ENCODE measurements at regions not wholly inside any gene's neighbourhood (a gene's known extent, or its start where the extent isn't known, plus 50 kb on each side); places are given as distances from the start of the nearest gene placed in this dataset.
"Not testable (repeated sequence)": the region's sequence is repeated elsewhere in the genome, so short reads cannot be mapped to it uniquely, and the experiment has no call there.

DNA sequence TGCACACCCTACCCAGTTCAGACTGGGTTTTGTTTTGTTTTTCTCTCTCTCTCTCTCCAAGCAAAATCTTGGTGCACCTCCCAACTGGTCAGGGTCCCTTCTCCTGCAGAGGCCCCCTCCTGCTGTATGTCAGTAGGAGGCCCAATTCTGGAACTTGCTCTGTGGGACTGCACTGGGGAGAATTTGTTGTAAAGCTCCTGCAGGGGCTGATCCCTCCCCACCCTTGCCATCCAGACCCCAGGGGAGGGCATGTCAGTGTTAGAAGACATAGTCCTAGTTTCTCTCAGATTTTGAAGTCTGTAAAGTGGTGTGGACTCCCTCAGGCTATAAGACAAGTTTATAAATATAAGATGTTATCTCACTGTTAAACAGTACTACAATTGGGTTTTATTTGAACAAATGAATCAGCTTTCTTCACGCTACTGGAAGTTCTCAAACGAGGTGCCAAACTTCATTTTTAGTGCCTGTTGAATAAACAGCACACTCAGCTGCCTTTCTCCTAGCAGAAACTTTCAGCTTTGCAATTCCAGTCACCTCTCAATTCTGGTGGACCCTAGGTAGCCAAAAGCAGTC lies 88.6 kb upstream of the FRMPD3 start:
- Histone ChIP-seq H3K79me2 (ENCODE audit: low read length) (no peaks in the 10 kb centered on the region), H3K9ac (ENCODE audit: low read length) (no peak overlapping the region), H3F3A (ENCODE audit: insufficient read depth, low read length) (no peaks in the 10 kb centered on the region), H2AFZ (ENCODE audit: low read length) (no peak overlapping the region), H3K27ac (ENCODE audit: low read length) (no peak overlapping the region), H3K4me3 (ENCODE audit: low read length) (no peak overlapping the region), H3K4me2 (ENCODE audit: low read depth, low read length) (no peak overlapping the region), H3K9me3 (replicated peaks; ENCODE audit: insufficient read depth, low read length) (no peaks in the 10 kb centered on the region), H3K4me1 (ENCODE audit: low read length) (no peaks in the 10 kb centered on the region), H3K36me3 (replicated peaks; ENCODE audit: insufficient read depth, low read length) (no peaks in the 10 kb centered on the region), H4K20me1 (ENCODE audit: insufficient read depth, low read length) (no peaks in the 10 kb centered on the region), H3K27me3 (replicated peaks; ENCODE audit: insufficient read depth, low read length) (no peaks in the 10 kb centered on the region), H3K9me2 (replicated peaks; ENCODE audit: insufficient read depth, low read length) (no peaks in the 10 kb centered on the region)
- no peak for DNase-seq
- TF ChIP-seq, protein P1, sequence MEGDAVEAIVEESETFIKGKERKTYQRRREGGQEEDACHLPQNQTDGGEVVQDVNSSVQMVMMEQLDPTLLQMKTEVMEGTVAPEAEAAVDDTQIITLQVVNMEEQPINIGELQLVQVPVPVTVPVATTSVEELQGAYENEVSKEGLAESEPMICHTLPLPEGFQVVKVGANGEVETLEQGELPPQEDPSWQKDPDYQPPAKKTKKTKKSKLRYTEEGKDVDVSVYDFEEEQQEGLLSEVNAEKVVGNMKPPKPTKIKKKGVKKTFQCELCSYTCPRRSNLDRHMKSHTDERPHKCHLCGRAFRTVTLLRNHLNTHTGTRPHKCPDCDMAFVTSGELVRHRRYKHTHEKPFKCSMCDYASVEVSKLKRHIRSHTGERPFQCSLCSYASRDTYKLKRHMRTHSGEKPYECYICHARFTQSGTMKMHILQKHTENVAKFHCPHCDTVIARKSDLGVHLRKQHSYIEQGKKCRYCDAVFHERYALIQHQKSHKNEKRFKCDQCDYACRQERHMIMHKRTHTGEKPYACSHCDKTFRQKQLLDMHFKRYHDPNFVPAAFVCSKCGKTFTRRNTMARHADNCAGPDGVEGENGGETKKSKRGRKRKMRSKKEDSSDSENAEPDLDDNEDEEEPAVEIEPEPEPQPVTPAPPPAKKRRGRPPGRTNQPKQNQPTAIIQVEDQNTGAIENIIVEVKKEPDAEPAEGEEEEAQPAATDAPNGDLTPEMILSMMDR (IDR thresholded peaks at IDR 0.05; ENCODE audit: low read length), result no peak
- TF ChIP-seq EZH2phosphoT487 (IDR thresholded peaks at IDR 0.05; ENCODE audit: low read length) (no peak), EZH2 (optimal IDR thresholded peaks at IDR 0.05; ENCODE audit: low read depth, low read length) (no peak)

DNA sequence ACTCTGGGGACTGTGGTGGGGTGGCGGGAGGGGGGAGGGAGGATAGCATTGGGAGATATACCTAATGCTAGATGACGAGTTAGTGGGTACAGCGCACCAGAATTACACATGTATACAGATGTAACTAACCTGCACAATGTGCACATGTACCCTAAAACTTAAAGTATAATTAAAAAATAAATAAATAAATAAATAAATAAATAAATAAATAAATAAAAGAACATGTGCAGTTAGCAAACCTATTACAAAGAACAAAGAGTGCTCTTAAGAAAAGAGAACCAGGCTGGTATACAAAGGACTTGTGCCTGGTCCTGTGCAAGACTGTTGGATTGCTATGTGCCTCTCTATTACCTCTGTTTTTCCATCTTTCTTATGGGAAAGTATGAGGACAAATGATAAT lies 79.3 kb upstream of the FRMPD3 start:
- H3K9me2 ChIP-seq (replicated peaks; ENCODE audit: insufficient read depth, low read length); H3F3A ChIP-seq (ENCODE audit: insufficient read depth, low read length); DNase-seq; H3K36me3 ChIP-seq (replicated peaks; ENCODE audit: insufficient read depth, low read length); H4K20me1 ChIP-seq (ENCODE audit: insufficient read depth, low read length); H3K9me3 ChIP-seq (replicated peaks; ENCODE audit: insufficient read depth, low read length); H3K27ac ChIP-seq (ENCODE audit: low read length); H2AFZ ChIP-seq (ENCODE audit: low read length); H3K4me1 ChIP-seq (ENCODE audit: low read length); H3K79me2 ChIP-seq (ENCODE audit: low read length); H3K9ac ChIP-seq (ENCODE audit: low read length); H3K27me3 ChIP-seq (replicated peaks; ENCODE audit: insufficient read depth, low read length); H3K4me3 ChIP-seq (ENCODE audit: low read length); H3K4me2 ChIP-seq (ENCODE audit: low read depth, low read length): not testable (repeated sequence)

DNA sequence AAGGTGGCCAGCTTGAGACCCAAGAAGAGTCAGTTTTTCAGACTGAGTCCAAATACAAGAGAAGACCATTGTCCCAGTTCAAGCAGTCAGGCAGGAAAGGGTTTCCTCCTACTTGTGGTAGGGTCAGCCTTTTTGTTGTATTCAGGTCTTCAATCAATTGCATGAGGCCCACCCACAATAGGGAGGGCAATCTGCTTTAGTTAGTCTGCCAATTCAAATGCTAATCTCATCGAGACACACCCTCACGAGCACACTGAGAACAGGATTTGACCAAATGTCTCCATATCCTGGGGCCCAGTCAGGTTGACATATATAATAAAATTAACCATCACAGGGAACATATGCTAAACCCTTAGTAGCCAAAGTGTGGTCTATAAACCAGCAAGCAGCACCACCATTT lies 75.3 kb upstream of the FRMPD3 start:
- H3K4me2 ChIP-seq (ENCODE audit: low read depth, low read length), result no peak overlapping the region
- TF ChIP-seq EZH2phosphoT487 (IDR thresholded peaks at IDR 0.05; ENCODE audit: low read length) (no peak), EZH2 (optimal IDR thresholded peaks at IDR 0.05; ENCODE audit: low read depth, low read length) (no peak)
- TF ChIP-seq, protein P1 (IDR thresholded peaks at IDR 0.05; ENCODE audit: low read length), result no peak
- no peak overlapping the region for H3K9ac ChIP-seq (ENCODE audit: low read length)
- H3K9me3 ChIP-seq (replicated peaks; ENCODE audit: insufficient read depth, low read length), result no peaks in the 10 kb centered on the region
- no peak overlapping the region for H3K27ac ChIP-seq (ENCODE audit: low read length)
- no peaks in the 10 kb centered on the region for H3F3A ChIP-seq (ENCODE audit: insufficient read depth, low read length)
- H3K9me2 ChIP-seq (replicated peaks; ENCODE audit: insufficient read depth, low read length), result no peaks in the 10 kb centered on the region
- H4K20me1 ChIP-seq (ENCODE audit: insufficient read depth, low read length), result no peaks in the 10 kb centered on the region
- H3K4me3 ChIP-seq (ENCODE audit: low read length), result no peak overlapping the region
- H3K36me3 ChIP-seq (replicated peaks; ENCODE audit: insufficient read depth, low read length), result no peaks in the 10 kb centered on the region
- H3K79me2 ChIP-seq (ENCODE audit: low read length), result no peaks in the 10 kb centered on the region
- H3K27me3 ChIP-seq (replicated peaks; ENCODE audit: insufficient read depth, low read length), result no peaks in the 10 kb centered on the region
- H3K4me1 ChIP-seq (ENCODE audit: low read length), result no peaks in the 10 kb centered on the region
- H2AFZ ChIP-seq (ENCODE audit: low read length), result no peak overlapping the region
- no peak for DNase-seq

DNA sequence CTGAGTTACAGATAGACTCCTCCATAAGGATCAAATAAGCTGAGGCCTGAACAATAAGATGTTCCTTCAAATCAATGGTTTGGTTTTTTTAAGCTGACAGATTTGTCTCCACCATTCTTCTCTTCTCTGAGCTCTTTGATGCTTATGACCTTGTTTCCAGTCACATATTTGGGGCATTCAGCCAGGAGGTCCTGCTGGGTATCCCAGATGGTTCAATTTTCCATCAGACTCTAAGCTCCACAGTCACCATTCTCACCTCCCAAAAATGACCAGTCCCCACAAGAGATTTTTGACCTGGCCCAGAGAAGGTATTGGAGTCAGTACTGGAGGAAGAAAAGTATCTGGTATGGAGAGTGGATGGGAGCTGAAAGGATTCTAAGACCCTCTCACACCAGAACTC lies 74.6 kb upstream of the FRMPD3 start:
- Histone ChIP-seq H3K9ac (ENCODE audit: low read length) (no peak overlapping the region), H2AFZ (ENCODE audit: low read length) (no peak overlapping the region), H3K79me2 (ENCODE audit: low read length) (no peaks in the 10 kb centered on the region), H3K9me2 (replicated peaks; ENCODE audit: insufficient read depth, low read length) (no peaks in the 10 kb centered on the region), H3K27ac (ENCODE audit: low read length) (no peak overlapping the region), H3K4me3 (ENCODE audit: low read length) (no peak overlapping the region), H3K9me3 (replicated peaks; ENCODE audit: insufficient read depth, low read length) (no peaks in the 10 kb centered on the region), H3K36me3 (replicated peaks; ENCODE audit: insufficient read depth, low read length) (no peaks in the 10 kb centered on the region), H3K27me3 (replicated peaks; ENCODE audit: insufficient read depth, low read length) (no peaks in the 10 kb centered on the region), H3F3A (ENCODE audit: insufficient read depth, low read length) (no peaks in the 10 kb centered on the region), H3K4me1 (ENCODE audit: low read length) (no peaks in the 10 kb centered on the region), H3K4me2 (ENCODE audit: low read depth, low read length) (no peak overlapping the region), H4K20me1 (ENCODE audit: insufficient read depth, low read length) (no peaks in the 10 kb centered on the region)
- DNase-seq, result no peak
- TF ChIP-seq EZH2 (optimal IDR thresholded peaks at IDR 0.05; ENCODE audit: low read depth, low read length), result no peak
- TF ChIP-seq EZH2phosphoT487 (IDR thresholded peaks at IDR 0.05; ENCODE audit: low read length), result no peak
- TF ChIP-seq, protein P1 (IDR thresholded peaks at IDR 0.05; ENCODE audit: low read length), result no peak

DNA sequence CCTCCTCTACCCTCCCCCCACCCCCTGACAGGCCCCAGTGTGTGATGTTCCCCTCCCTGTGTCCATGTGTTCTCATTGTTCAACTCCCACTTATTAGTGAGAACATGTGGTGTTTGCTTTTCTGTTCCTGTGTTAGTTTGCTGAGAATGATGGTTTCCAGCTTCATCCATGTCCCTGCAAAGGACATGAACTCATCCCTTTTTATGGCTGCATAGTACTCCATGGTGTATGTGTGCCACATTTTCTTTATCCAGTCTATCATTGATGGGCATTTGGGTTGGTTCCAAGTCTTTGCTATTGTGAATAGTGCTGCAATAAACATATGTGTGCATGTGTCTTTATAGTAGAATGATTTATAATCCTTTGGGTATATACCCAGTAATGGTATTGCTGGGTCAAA lies 73.3 kb upstream of the FRMPD3 start:
- H3K27me3 ChIP-seq (replicated peaks; ENCODE audit: insufficient read depth, low read length); H3K9ac ChIP-seq (ENCODE audit: low read length); H3K4me3 ChIP-seq (ENCODE audit: low read length); H3F3A ChIP-seq (ENCODE audit: insufficient read depth, low read length); H4K20me1 ChIP-seq (ENCODE audit: insufficient read depth, low read length); H3K27ac ChIP-seq (ENCODE audit: low read length); H2AFZ ChIP-seq (ENCODE audit: low read length); H3K4me1 ChIP-seq (ENCODE audit: low read length); H3K36me3 ChIP-seq (replicated peaks; ENCODE audit: insufficient read depth, low read length); H3K9me2 ChIP-seq (replicated peaks; ENCODE audit: insufficient read depth, low read length); H3K79me2 ChIP-seq (ENCODE audit: low read length); DNase-seq; H3K4me2 ChIP-seq (ENCODE audit: low read depth, low read length); H3K9me3 ChIP-seq (replicated peaks; ENCODE audit: insufficient read depth, low read length): not testable (repeated sequence)
